ENCODE measurements at regions not wholly inside any gene's neighbourhood (a gene's known extent, or its start where the extent isn't known, plus 50 kb on each side); places are given as distances from the start of the nearest gene placed in this dataset.

GRCh38 chr11:112852143-112852866 is 108.9 kb upstream of the NCAM1 start:
- no peak for DNase-seq (ENCODE audit: low read depth, low spot score)

GRCh38 chr11:112856133-112856532 is 105.1 kb upstream of the NCAM1 start:
- DNase-seq (ENCODE audit: low read depth, low spot score): no peak

GRCh38 chr11:112856591-112856990 is 104.6 kb upstream of the NCAM1 start:
- DNase-seq (ENCODE audit: low read depth, low spot score): no peak

GRCh38 chr11:112858289-112859023 is 102.8 kb upstream of the NCAM1 start:
- DNase-seq (ENCODE audit: low read depth, low spot score): no peak

GRCh38 chr11:112859787-112860186 is 101.4 kb upstream of the NCAM1 start:
- DNase-seq (ENCODE audit: low read depth, low spot score): no peak

- DNase-seq (ENCODE audit: low read depth, low spot score): no peak
These were observed 99.9 kb upstream of the NCAM1 start for GRCh38 chr11:112861356-112861755.

GRCh38 chr11:112863305-112863704 is 97.9 kb upstream of the NCAM1 start:
- DNase-seq (ENCODE audit: low read depth, low spot score): no peak

GRCh38 chr11:112864672-112865071 is 96.5 kb upstream of the NCAM1 start:
- DNase-seq (ENCODE audit: low read depth, low spot score): no peak

- no peak for DNase-seq (ENCODE audit: low read depth, low spot score)
These were observed 89.2 kb upstream of the NCAM1 start for GRCh38 chr11:112871909-112872500.

- no peak for DNase-seq (ENCODE audit: low read depth, low spot score)
These were observed 86.2 kb upstream of the NCAM1 start for GRCh38 chr11:112874980-112875379.

GRCh38 chr11:112877581-112877980 is 83.6 kb upstream of the NCAM1 start:
- no peak for DNase-seq (ENCODE audit: low read depth, low spot score)

- DNase-seq (ENCODE audit: low read depth, low spot score): no peak
These were observed 83.1 kb upstream of the NCAM1 start for GRCh38 chr11:112878033-112878601.

- no peak for DNase-seq (ENCODE audit: low read depth, low spot score)
These were observed 80.7 kb upstream of the NCAM1 start for GRCh38 chr11:112880495-112880894.

- DNase-seq (ENCODE audit: low read depth, low spot score): no peak
These were observed 79.8 kb upstream of the NCAM1 start for GRCh38 chr11:112881461-112881860.

GRCh38 chr11:112882494-112883381 is 78.5 kb upstream of the NCAM1 start:
- DNase-seq (ENCODE audit: low read depth, low spot score): no peak

- DNase-seq (ENCODE audit: low read depth, low spot score): no peak
These were observed 77.0 kb upstream of the NCAM1 start for GRCh38 chr11:112884012-112884767.

- DNase-seq (ENCODE audit: low read depth, low spot score): no peak
These were observed 75.3 kb upstream of the NCAM1 start for GRCh38 chr11:112885744-112886433.

- no peak for DNase-seq (ENCODE audit: low read depth, low spot score)
These were observed 74.5 kb upstream of the NCAM1 start for GRCh38 chr11:112886434-112887370.

- DNase-seq (ENCODE audit: low read depth, low spot score): no peak
These were observed 71.8 kb upstream of the NCAM1 start for GRCh38 chr11:112889446-112889845.
